ENCODE measurements at regions not wholly inside any gene's neighbourhood (a gene's known extent, or its start where the extent isn't known, plus 50 kb on each side); places are given as distances from the start of the nearest gene placed in this dataset.
"Not testable (repeated sequence)": the region's sequence is repeated elsewhere in the genome, so short reads cannot be mapped to it uniquely, and the experiment has no call there.

GRCh38 chr5:20958641-20959040 lies 970.6 kb upstream of the CDH18 start:
- DNase-seq (ENCODE audit: low read depth in 2 of 2) = no peak
- H3K4me3 ChIP-seq (replicated peaks in 1 of 2; ENCODE audit: low read depth in 2 of 2, low read length in 2 of 2) = no peak overlapping the region
- no peak for TF ChIP-seq CTCF (IDR thresholded peaks at IDR 0.05; ENCODE audit: low read depth, low read length)

GRCh38 chr5:20956134-20956533 lies 968.1 kb upstream of the CDH18 start:
- H3K4me3 ChIP-seq (replicated peaks in 1 of 2; ENCODE audit: low read depth in 2 of 2, low read length in 2 of 2) = no peak overlapping the region
- no peak for TF ChIP-seq CTCF (IDR thresholded peaks at IDR 0.05; ENCODE audit: low read depth, low read length)
- DNase-seq (ENCODE audit: low read depth in 2 of 2) = no peak

DNA sequence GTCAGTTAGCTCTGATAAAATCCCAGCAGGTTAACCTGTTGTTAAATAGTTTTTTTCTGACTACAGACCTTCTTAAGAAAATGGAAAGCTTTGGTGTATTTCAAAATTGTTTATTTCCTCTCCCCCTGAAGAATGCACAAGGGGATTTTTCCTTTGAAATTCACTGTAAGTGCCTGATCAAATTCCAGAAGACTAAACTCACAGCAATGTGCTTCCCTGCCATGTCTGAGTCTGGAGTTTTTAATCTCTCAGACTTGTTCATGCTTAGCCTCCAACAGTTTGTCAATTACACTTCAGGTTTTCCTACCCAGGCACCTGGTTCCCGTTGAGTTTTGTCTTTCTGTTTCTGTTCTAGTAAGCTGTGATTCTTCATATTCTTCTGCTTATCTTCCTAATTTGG lies 961.6 kb upstream of the CDH18 start:
- DNase-seq (ENCODE audit: low read depth in 2 of 2) = no peak
- no peak overlapping the region for H3K4me3 ChIP-seq (replicated peaks in 1 of 2; ENCODE audit: low read depth in 2 of 2, low read length in 2 of 2)
- no peak for TF ChIP-seq CTCF (IDR thresholded peaks at IDR 0.05; ENCODE audit: low read depth, low read length)

DNA sequence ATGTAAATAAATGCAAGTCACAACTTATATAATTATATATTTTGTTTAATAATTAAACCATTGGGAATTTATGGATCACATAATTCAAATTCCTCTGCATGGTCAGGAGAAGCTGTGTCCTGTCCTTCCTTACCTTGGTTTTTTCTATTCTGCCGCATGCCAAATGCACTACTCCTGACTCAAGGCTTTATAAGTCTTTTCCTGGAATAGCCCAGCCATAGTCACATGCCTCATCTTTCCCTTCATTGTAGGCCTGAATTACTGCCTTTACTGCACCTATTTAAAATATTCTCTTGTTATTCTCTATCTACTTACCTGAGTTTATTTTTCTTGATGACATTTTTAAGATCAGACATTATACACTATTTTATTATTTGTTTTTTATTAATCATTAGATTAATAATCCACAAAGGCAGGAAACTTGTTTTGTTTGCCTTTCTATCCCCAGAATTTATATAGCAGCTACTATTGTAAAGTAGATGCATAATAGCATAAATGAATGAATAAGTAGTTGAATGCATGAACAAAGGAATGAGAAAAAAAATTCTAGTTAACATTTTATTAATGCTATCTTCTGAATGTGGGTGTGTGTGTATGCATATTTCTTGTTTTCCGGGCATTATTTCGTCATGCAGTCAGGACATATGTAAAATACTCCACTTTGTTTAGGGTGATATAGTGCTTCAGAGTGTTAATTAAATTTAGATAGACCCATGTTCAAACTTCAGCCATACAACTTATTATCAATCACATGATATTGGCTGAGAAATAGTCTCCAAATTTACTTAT lies 955.4 kb upstream of the CDH18 start:
- DNase-seq (ENCODE audit: low read depth in 2 of 2); H3K4me3 ChIP-seq (replicated peaks in 1 of 2; ENCODE audit: low read depth in 2 of 2, low read length in 2 of 2): not testable (repeated sequence)

DNA sequence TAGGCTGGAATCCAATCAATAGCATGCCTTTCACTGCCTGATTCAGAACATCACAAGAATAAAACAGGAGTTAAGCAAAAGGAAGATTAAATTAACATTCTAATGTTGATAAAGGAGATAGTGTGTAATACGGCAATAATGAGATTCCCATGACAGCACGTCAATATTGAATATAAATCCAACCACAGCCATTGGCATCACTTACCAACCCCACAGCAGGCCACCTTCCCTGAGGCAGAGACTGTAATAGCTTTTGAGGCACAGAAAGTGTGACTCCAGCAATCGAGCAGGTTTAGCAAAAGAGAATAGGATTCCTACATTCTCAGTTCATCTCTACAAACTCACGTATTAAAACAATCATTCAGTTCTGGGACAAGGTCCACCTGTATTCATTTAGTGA lies 954.6 kb upstream of the CDH18 start:
- DNase-seq (ENCODE audit: low read depth in 2 of 2) = not testable (repeated sequence)

DNA sequence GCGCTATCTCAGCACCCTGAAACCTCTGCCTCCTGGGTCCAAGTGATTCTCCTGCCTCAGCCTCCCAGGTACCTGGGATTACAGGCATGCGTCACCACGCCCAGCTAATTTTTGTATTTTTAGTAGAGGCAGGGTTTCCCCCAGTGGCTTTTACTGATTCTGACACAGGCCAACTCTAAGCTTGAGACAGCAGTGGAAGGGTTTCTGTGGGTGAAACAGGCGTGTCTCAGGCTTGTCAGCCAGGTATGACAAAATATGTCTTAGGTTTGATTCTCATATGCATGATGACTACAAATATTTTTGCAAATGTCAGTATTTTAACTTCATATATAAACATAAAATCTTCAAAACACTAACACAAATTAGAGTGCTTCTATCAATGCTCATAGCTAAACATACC lies 952.8 kb upstream of the CDH18 start:
- not testable (repeated sequence) for H3K4me3 ChIP-seq (replicated peaks in 1 of 2; ENCODE audit: low read depth in 2 of 2, low read length in 2 of 2); DNase-seq (ENCODE audit: low read depth in 2 of 2)

More for the DNA sequence above, 954.6 kb upstream of the CDH18 start:
- H3K4me3 ChIP-seq (replicated peaks in 1 of 2; ENCODE audit: low read depth in 2 of 2, low read length in 2 of 2) = not testable (repeated sequence)

DNA sequence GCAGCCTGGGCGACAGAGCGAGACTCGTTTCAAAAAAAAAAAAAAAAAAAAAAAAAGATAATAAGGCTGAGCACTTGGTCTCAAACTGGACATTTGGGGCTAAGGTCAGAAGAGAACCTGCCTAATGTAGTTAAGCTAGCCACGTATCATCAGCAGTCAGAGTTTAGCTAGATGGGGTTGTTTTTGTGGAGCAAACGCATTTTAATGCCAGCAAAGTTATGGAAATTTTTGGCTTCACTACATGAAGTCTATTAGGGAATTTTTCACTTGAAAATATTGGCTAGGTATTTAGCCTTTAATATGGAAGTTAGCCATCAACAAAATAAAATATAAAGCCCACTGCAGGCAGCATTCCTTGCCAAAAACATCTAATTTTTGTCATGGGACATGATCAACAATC lies 902.9 kb upstream of the CDH18 start:
- not testable (repeated sequence) for H3K4me3 ChIP-seq (replicated peaks in 1 of 2; ENCODE audit: low read depth in 2 of 2, low read length in 2 of 2); DNase-seq (ENCODE audit: low read depth in 2 of 2)

DNA sequence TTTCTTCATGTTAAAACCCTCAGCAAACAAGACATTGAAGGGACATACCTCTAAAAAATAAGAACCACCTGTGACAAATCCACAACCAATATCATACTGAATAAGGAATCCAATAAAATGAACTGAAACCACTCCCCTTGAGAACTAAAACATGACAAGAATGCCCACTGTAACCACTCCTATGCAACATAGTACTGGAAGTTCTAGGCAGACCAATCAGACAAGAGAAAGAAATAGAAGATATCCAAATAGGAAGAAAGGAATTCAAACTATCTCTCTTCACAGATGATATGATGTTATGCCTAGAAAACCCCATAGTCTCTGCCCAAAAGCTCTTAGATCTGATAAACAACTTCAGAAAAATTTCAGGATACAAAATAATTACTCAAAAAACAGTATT lies 887.7 kb upstream of the CDH18 start:
- not testable (repeated sequence) for H3K4me3 ChIP-seq (replicated peaks in 1 of 2; ENCODE audit: low read depth in 2 of 2, low read length in 2 of 2); DNase-seq (ENCODE audit: low read depth in 2 of 2)

GRCh38 chr5:20865892-20866291 lies 877.9 kb upstream of the CDH18 start:
- H3K4me3 ChIP-seq (replicated peaks in 1 of 2; ENCODE audit: low read depth in 2 of 2, low read length in 2 of 2); DNase-seq (ENCODE audit: low read depth in 2 of 2): not testable (repeated sequence)

DNA sequence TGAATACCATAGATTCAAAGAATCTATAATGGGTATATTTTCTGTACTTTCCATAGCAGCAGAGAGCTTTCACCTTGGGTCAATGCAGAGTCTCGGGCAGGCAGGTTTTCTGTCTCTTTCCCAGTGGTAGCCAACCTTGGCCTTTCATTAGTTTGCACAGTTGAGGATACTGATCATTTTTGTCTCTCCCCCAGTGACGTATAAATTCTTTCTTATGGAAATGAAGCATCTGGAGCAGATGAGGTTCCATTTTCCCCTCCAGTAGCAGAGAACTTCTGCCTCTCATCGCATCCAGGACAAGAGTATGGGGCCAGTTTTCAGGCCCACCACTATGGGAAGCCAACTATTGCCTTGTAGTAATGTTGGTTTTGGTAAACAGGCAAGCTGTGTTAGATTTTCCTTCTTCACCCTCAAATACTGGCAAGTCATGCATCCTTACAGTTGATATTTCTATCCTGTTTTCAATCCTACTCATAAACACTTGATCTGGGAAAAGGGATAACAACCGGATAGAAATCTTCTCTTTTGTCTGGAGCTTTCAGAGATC lies 845.2 kb upstream of the CDH18 start:
- no peak for TF ChIP-seq CTCF (IDR thresholded peaks at IDR 0.05; ENCODE audit: low read depth, low read length)
- no peak overlapping the region for H3K4me3 ChIP-seq (replicated peaks in 1 of 2; ENCODE audit: low read depth in 2 of 2, low read length in 2 of 2)
- peak; percentile 0 to 6 for DNase-seq (ENCODE audit: low read depth in 2 of 2)
